GM19043 (cell line): ENCODE measurements at regions not wholly inside any gene's neighbourhood (a gene's known extent, or its start where the extent isn't known, plus 50 kb on each side); places are given as distances from the start of the nearest gene placed in this dataset.
"Not testable (repeated sequence)": the region's sequence is repeated elsewhere in the genome, so short reads cannot be mapped to it uniquely, and the experiment has no call there.

Source experiments
- ATAC-seq: cut with Tn5 transposase; IDR thresholded peaks from one replicate; pipeline ENCODE4 v1.9.1; 2021; ENCODE audit warnings: low read depth; ENCODE audit not compliant: unreplicated experiment

GRCh38 chr3:74009961-74010844, 385.5 kb upstream of the PDZRN3 start:
- no peak for ATAC-seq

- ATAC-seq, result no peak
Observed at GRCh38 chr3:74004386-74004785, 379.6 kb upstream of the PDZRN3 start.

- ATAC-seq, result no peak
Observed at GRCh38 chr3:74003734-74004133, 379.0 kb upstream of the PDZRN3 start.

- no peak for ATAC-seq
Observed at GRCh38 chr3:74001436-74001835, 376.7 kb upstream of the PDZRN3 start.

GRCh38 chr3:74000725-74001124, 376.0 kb upstream of the PDZRN3 start:
- ATAC-seq, result no peak

GRCh38 chr3:73999501-73999900, 374.8 kb upstream of the PDZRN3 start:
- ATAC-seq, result no peak

- ATAC-seq, result not testable (repeated sequence)
Observed at GRCh38 chr3:73990691-73991090, 365.9 kb upstream of the PDZRN3 start.

- ATAC-seq, result no peak
Observed at GRCh38 chr3:73966733-73967132, 342.0 kb upstream of the PDZRN3 start.

GRCh38 chr3:73964818-73965217, 340.1 kb upstream of the PDZRN3 start:
- no peak for ATAC-seq

- ATAC-seq, result no peak
Observed at GRCh38 chr3:73955494-73956070, 330.8 kb upstream of the PDZRN3 start.

GRCh38 chr3:73954506-73954905, 329.8 kb upstream of the PDZRN3 start:
- ATAC-seq, result no peak

- ATAC-seq, result no peak
Observed at GRCh38 chr3:73952781-73953180, 328.0 kb upstream of the PDZRN3 start.

- ATAC-seq, result no peak
Observed at GRCh38 chr3:73950865-73951558, 326.3 kb upstream of the PDZRN3 start.

GRCh38 chr3:73945541-73945940, 320.8 kb upstream of the PDZRN3 start:
- ATAC-seq, result no peak

GRCh38 chr3:73939985-73940384, 315.2 kb upstream of the PDZRN3 start:
- no peak for ATAC-seq

GRCh38 chr3:73933585-73933984, 308.8 kb upstream of the PDZRN3 start:
- no peak for ATAC-seq

GRCh38 chr3:73927203-73927570, 302.4 kb upstream of the PDZRN3 start:
- no peak for ATAC-seq

- no peak for ATAC-seq
Observed at GRCh38 chr3:73926360-73927202, 301.8 kb upstream of the PDZRN3 start.

GRCh38 chr3:73925011-73925410, 300.3 kb upstream of the PDZRN3 start:
- no peak for ATAC-seq

GRCh38 chr3:73924048-73924447, 299.3 kb upstream of the PDZRN3 start:
- ATAC-seq, result no peak

GRCh38 chr3:73917643-73918042, 292.9 kb upstream of the PDZRN3 start:
- no peak for ATAC-seq
